Panc1 (cell line): ENCODE measurements at regions not wholly inside any gene's neighbourhood (a gene's known extent, or its start where the extent isn't known, plus 50 kb on each side); places are given as distances from the start of the nearest gene placed in this dataset.

ENCODE experiments used
- ATAC-seq: fragments of 200-7000 bp; cut with Tn5 transposase; 2 replicates; pipeline ENCODE4 v1.9.1; 2020; ENCODE audit warnings: mild to moderate bottlenecking, moderate library complexity
- BruUV-seq: library from RNA; stranded (reverse); fragments of 400-500 nt; replicated peaks from 2 replicates; lab custom pipeline; 2021; lab: Mats Ljungman, UMichigan
- CTCF ChIA-PET: fragments of 300-600 bp; sonication (Branson Sonifier 250); formaldehyde crosslinking; loops from one replicate; lab custom pipeline; 2022; ENCODE audit warnings: antibody characterized with exemption; lab: Charles Lee
- POLR2A ChIA-PET: fragments of 300-600 bp; sonication (Branson Sonifier 250); formaldehyde crosslinking; loops from one replicate; lab custom pipeline; 2022; ENCODE audit warnings: antibody characterized with exemption; lab: Charles Lee
- DNase-seq: peaks from one replicate; pipeline ENCODE4 v3.0.0-alpha.2; 2010; ENCODE audit warnings: low read depth, low spot score
- H3K27ac ChIP-seq: 2 replicates; pipeline ENCODE4 v1.5.1; 2011; ENCODE audit warnings: mild to moderate bottlenecking, low read length, inconsistent platforms
- H3K27me3 ChIP-seq: fragments of 200-500 bp; sonication (Bioruptor generic); 2 replicates; pipeline ENCODE4 v1.6.0; 2014; ENCODE audit warnings: low read length, inconsistent platforms; ENCODE audit not compliant: control insufficient read depth, insufficient read depth
- H3K36me3 ChIP-seq: fragments of 200-500 bp; sonication (Bioruptor generic); 2 replicates; pipeline ENCODE4 v1.5.1; 2014; ENCODE audit warnings: inconsistent platforms, mild to moderate bottlenecking, low read length, moderate library complexity; ENCODE audit not compliant: control insufficient read depth, insufficient read depth
- H3K4me1 ChIP-seq: 2 replicates; pipeline ENCODE4 v1.5.1; 2011; ENCODE audit warnings: inconsistent platforms, mild to moderate bottlenecking, low read length, moderate library complexity; ENCODE audit not compliant: control insufficient read depth, insufficient read depth
- H3K4me3 ChIP-seq, 2 experiments: 2 replicates each; pipeline ENCODE4 v1.5.1; 2011 to 2012; ENCODE audit warnings: low read depth in 2 of 2, low read length in 2 of 2, mild to moderate bottlenecking in 2 of 2, inconsistent platforms in 1 of 2, moderate library complexity in 1 of 2
- H3K9me3 ChIP-seq: fragments of 200-500 bp; sonication (Bioruptor generic); 2 replicates; pipeline ENCODE4 v1.5.1; 2014; ENCODE audit warnings: low read depth, mild to moderate bottlenecking, inconsistent platforms, low read length, moderate library complexity; ENCODE audit not compliant: control insufficient read depth, insufficient read depth
- POLR2AphosphoS5 ChIP-seq: IDR thresholded peaks from 2 replicates; pipeline ENCODE4 v1.6.1; 2012; ENCODE audit warnings: mild to moderate bottlenecking, low read depth, low read length, moderate library complexity
- SIN3A ChIP-seq: IDR thresholded peaks from 2 replicates; pipeline ENCODE4 v1.6.1; 2012; ENCODE audit warnings: low read depth, mild to moderate bottlenecking, low read length, moderate library complexity, borderline replicate concordance; ENCODE audit not compliant: insufficient read depth
- TCF7L2 ChIP-seq: IDR thresholded peaks from 2 replicates; pipeline ENCODE4 v1.6.1; 2011; ENCODE audit warnings: mild to moderate bottlenecking, low read depth, low read length, inconsistent platforms
- in situ Hi-C: cut with HindIII; loops from 2 replicates; pipeline ENCODE4 v1.10.0; 2016; ENCODE audit warnings: low sequenced_read_pairs, low pct_unique_long_range_greater_than_20kb
- intact Hi-C: fragments of 100-400 bp; cut with micrococcal nuclease; formaldehyde crosslinking; loops from one replicate; pipeline ENCODE4 v1.10.0; 2022; ENCODE audit not compliant: unreplicated experiment
- TF ChIP-seq, protein P1 (sequence below), 2 experiments: IDR thresholded peaks; 2 replicates each; pipeline ENCODE4 v1.6.1; 2011 to 2012; ENCODE audit warnings: low read depth in 2 of 2, control low read depth in 1 of 2, low read length in 1 of 2, mild to moderate bottlenecking in 1 of 2, moderate library complexity in 1 of 2; ENCODE audit not compliant: insufficient read depth in 1 of 2
- TF ChIP-seq, protein P2 (sequence below): fragments of 450-650 bp; IDR thresholded peaks from 2 replicates; pipeline ENCODE4 v1.5.1; 2017; ENCODE audit warnings: mild to moderate bottlenecking

DNA sequence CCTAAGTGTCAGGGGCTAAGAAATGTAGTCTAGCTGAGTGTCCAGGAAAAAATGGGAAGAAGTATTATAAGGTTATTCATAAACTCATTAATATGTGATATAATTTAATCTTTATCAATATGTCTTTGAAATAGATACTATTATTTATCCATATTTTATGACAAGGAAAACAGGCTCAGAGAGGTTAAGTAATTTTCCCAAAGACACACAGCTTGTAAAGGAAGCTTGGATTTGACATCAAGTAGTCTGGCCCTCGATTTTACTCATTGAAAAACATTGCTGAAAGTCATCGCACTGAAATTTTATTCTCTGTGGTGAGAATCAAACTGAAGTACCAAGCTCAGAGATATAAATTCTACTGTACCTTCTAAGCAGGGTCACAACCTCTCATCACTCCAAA, 276.9 kb downstream of the MSX2 start:
- no peaks in the 10 kb centered on the region for H3K36me3 ChIP-seq
- CTCF ChIA-PET: no interaction called here
- H3K4me1 ChIP-seq: no peaks in the 10 kb centered on the region
- ATAC-seq (no peak), DNase-seq (no peak)
- BruUV-seq: no TSS peak
- H3K27me3 ChIP-seq: no peaks in the 10 kb centered on the region; the same call in 1 of the 2 replicates
- POLR2A ChIA-PET: no interaction called here
- in situ Hi-C loops: no loop called here
- TF ChIP-seq, protein P1, sequence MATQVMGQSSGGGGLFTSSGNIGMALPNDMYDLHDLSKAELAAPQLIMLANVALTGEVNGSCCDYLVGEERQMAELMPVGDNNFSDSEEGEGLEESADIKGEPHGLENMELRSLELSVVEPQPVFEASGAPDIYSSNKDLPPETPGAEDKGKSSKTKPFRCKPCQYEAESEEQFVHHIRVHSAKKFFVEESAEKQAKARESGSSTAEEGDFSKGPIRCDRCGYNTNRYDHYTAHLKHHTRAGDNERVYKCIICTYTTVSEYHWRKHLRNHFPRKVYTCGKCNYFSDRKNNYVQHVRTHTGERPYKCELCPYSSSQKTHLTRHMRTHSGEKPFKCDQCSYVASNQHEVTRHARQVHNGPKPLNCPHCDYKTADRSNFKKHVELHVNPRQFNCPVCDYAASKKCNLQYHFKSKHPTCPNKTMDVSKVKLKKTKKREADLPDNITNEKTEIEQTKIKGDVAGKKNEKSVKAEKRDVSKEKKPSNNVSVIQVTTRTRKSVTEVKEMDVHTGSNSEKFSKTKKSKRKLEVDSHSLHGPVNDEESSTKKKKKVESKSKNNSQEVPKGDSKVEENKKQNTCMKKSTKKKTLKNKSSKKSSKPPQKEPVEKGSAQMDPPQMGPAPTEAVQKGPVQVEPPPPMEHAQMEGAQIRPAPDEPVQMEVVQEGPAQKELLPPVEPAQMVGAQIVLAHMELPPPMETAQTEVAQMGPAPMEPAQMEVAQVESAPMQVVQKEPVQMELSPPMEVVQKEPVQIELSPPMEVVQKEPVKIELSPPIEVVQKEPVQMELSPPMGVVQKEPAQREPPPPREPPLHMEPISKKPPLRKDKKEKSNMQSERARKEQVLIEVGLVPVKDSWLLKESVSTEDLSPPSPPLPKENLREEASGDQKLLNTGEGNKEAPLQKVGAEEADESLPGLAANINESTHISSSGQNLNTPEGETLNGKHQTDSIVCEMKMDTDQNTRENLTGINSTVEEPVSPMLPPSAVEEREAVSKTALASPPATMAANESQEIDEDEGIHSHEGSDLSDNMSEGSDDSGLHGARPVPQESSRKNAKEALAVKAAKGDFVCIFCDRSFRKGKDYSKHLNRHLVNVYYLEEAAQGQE (IDR thresholded peaks at IDR 0.05; ENCODE audit: insufficient read depth in 1 of 2, low read depth in 2 of 2, low read length in 1 of 2): no peak
- no peak for TF ChIP-seq SIN3A
- TF ChIP-seq TCF7L2: no peak
- TF ChIP-seq POLR2AphosphoS5: no peak
- TF ChIP-seq, protein P2, sequence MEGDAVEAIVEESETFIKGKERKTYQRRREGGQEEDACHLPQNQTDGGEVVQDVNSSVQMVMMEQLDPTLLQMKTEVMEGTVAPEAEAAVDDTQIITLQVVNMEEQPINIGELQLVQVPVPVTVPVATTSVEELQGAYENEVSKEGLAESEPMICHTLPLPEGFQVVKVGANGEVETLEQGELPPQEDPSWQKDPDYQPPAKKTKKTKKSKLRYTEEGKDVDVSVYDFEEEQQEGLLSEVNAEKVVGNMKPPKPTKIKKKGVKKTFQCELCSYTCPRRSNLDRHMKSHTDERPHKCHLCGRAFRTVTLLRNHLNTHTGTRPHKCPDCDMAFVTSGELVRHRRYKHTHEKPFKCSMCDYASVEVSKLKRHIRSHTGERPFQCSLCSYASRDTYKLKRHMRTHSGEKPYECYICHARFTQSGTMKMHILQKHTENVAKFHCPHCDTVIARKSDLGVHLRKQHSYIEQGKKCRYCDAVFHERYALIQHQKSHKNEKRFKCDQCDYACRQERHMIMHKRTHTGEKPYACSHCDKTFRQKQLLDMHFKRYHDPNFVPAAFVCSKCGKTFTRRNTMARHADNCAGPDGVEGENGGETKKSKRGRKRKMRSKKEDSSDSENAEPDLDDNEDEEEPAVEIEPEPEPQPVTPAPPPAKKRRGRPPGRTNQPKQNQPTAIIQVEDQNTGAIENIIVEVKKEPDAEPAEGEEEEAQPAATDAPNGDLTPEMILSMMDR: no peak
- intact Hi-C loops: no loop called here
- no peak overlapping the region for H3K4me3 ChIP-seq
- H3K27ac ChIP-seq: no peak overlapping the region
- no peaks in the 10 kb centered on the region; the same call in 1 of the 2 replicates for H3K9me3 ChIP-seq

GRCh38 chr5:174999581-174999980, 275.2 kb downstream of the MSX2 start:
- BruUV-seq: no TSS peak
- no peak overlapping the region for H3K27ac ChIP-seq
- H3K36me3 ChIP-seq: no peaks in the 10 kb centered on the region
- in situ Hi-C loops (no loop called here), intact Hi-C loops (no loop called here)
- no peak overlapping the region for H3K4me3 ChIP-seq
- TF ChIP-seq, protein P2: no peak
- TF ChIP-seq TCF7L2 (no peak), POLR2AphosphoS5 (no peak)
- CTCF ChIA-PET: interaction anchor here (0.6 kb wide), 1 partner anchor 435 kb away, joined by 3 read pairs; no protein-coding TSS in a partner anchor
- no peak for DNase-seq
- no peaks in the 10 kb centered on the region for H3K4me1 ChIP-seq
- H3K9me3 ChIP-seq: no peaks in the 10 kb centered on the region; the same call in 1 of the 2 replicates
- ATAC-seq: no peak
- POLR2A ChIA-PET: no interaction called here
- H3K27me3 ChIP-seq: no peaks in the 10 kb centered on the region; the same call in 1 of the 2 replicates
